ENCODE measurements at regions not wholly inside any gene's neighbourhood (a gene's known extent, or its start where the extent isn't known, plus 50 kb on each side); places are given as distances from the start of the nearest gene placed in this dataset.

- ChIA-PET POLR2A (no interaction called here), CTCF (no interaction called here)
- Histone ChIP-seq H3K4me3 (ENCODE audit: low read depth in 2 of 2, low read length in 2 of 2) (no peak overlapping the region), H3K36me3 (ENCODE audit: control insufficient read depth, insufficient read depth, low read length) (no peaks in the 10 kb centered on the region), H3K4me1 (ENCODE audit: control insufficient read depth, insufficient read depth, low read length) (no peaks in the 10 kb centered on the region), H3K27me3 (ENCODE audit: control insufficient read depth, insufficient read depth, low read length) (no peaks in the 10 kb centered on the region; the same call in 1 of the 2 replicates), H3K27ac (ENCODE audit: low read length) (no peak overlapping the region), H3K9me3 (ENCODE audit: control insufficient read depth, insufficient read depth, low read depth, low read length) (no peaks in the 10 kb centered on the region)
- BruUV-seq (replicated peaks) = no TSS peak
- TF ChIP-seq REST (IDR thresholded peaks at IDR 0.05; ENCODE audit: insufficient read depth in 1 of 2, low read depth in 2 of 2, low read length in 1 of 2) (no peak), SIN3A (IDR thresholded peaks at IDR 0.05; ENCODE audit: borderline replicate concordance, insufficient read depth, low read depth, low read length) (no peak), POLR2AphosphoS5 (IDR thresholded peaks at IDR 0.05; ENCODE audit: low read depth, low read length) (no peak), TCF7L2 (IDR thresholded peaks at IDR 0.05; ENCODE audit: low read depth, low read length) (no peak)
- TF ChIP-seq, protein P1, sequence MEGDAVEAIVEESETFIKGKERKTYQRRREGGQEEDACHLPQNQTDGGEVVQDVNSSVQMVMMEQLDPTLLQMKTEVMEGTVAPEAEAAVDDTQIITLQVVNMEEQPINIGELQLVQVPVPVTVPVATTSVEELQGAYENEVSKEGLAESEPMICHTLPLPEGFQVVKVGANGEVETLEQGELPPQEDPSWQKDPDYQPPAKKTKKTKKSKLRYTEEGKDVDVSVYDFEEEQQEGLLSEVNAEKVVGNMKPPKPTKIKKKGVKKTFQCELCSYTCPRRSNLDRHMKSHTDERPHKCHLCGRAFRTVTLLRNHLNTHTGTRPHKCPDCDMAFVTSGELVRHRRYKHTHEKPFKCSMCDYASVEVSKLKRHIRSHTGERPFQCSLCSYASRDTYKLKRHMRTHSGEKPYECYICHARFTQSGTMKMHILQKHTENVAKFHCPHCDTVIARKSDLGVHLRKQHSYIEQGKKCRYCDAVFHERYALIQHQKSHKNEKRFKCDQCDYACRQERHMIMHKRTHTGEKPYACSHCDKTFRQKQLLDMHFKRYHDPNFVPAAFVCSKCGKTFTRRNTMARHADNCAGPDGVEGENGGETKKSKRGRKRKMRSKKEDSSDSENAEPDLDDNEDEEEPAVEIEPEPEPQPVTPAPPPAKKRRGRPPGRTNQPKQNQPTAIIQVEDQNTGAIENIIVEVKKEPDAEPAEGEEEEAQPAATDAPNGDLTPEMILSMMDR (IDR thresholded peaks at IDR 0.05) = no peak
- intact Hi-C loops (cut with micrococcal nuclease; ENCODE audit: unreplicated experiment) (no loop called here), in situ Hi-C loops (cut with HindIII; ENCODE audit: low pct_unique_long_range_greater_than_20kb, low sequenced_read_pairs) (no loop called here)
- DNase-seq (ENCODE audit: low read depth, low spot score) (no peak), ATAC-seq (no peak)
Measured at GRCh38 chr13:42413484-42413815, 141.5 kb downstream of the AKAP11 start.

- BruUV-seq (replicated peaks) = no TSS peak
- Histone ChIP-seq H3K4me1 (ENCODE audit: control insufficient read depth, insufficient read depth, low read length) (no peaks in the 10 kb centered on the region), H3K27ac (ENCODE audit: low read length) (no peak overlapping the region), H3K27me3 (ENCODE audit: control insufficient read depth, insufficient read depth, low read length) (no peaks in the 10 kb centered on the region; the same call in 1 of the 2 replicates), H3K4me3 (ENCODE audit: low read depth in 2 of 2, low read length in 2 of 2) (no peak overlapping the region), H3K9me3 (ENCODE audit: control insufficient read depth, insufficient read depth, low read depth, low read length) (no peaks in the 10 kb centered on the region), H3K36me3 (ENCODE audit: control insufficient read depth, insufficient read depth, low read length) (no peaks in the 10 kb centered on the region)
- CTCF ChIA-PET = no interaction called here
- no peak for DNase-seq (ENCODE audit: low read depth, low spot score)
- intact Hi-C loops (cut with micrococcal nuclease; ENCODE audit: unreplicated experiment) = no loop called here
- no peak for TF ChIP-seq TCF7L2 (IDR thresholded peaks at IDR 0.05; ENCODE audit: low read depth, low read length)
- TF ChIP-seq, protein P1 (IDR thresholded peaks at IDR 0.05) = no peak
- TF ChIP-seq POLR2AphosphoS5 (IDR thresholded peaks at IDR 0.05; ENCODE audit: low read depth, low read length) = no peak
- POLR2A ChIA-PET = no interaction called here
- in situ Hi-C loops (cut with HindIII; ENCODE audit: low pct_unique_long_range_greater_than_20kb, low sequenced_read_pairs) = no loop called here
- ATAC-seq = no peak
Measured at GRCh38 chr13:42417626-42418025, 145.7 kb downstream of the AKAP11 start.

DNA sequence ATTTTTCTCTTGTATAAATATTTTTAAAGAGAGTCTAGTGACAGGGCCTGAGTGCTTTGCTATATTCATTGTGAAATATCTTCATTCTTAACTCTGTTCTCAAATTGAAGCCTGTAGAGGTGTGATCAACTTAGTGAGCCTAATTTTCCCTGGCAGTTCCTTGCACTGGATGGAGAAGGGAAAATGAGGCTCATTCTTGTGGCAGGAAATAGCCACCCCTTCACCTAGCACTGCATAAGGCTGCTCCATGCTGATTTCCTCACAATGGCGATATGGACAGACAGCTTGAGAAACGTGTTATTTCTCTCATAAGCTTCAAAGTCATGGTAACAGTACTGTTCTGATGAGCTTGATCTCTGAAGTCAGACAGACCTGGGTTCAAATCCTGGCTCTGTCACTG is 146.2 kb downstream of the AKAP11 start:
- CTCF ChIA-PET = no interaction called here
- intact Hi-C loops (cut with micrococcal nuclease; ENCODE audit: unreplicated experiment) = no loop called here
- in situ Hi-C loops (cut with HindIII; ENCODE audit: low pct_unique_long_range_greater_than_20kb, low sequenced_read_pairs) = no loop called here
- ATAC-seq (no peak), DNase-seq (ENCODE audit: low read depth, low spot score) (no peak)
- no peak overlapping the region for H3K4me3 ChIP-seq (ENCODE audit: low read depth in 2 of 2, low read length in 2 of 2)
- H3K27ac ChIP-seq (ENCODE audit: low read length) = no peak overlapping the region
- no peaks in the 10 kb centered on the region for H3K4me1 ChIP-seq (ENCODE audit: control insufficient read depth, insufficient read depth, low read length)
- POLR2A ChIA-PET = no interaction called here
- no peaks in the 10 kb centered on the region for H3K36me3 ChIP-seq (ENCODE audit: control insufficient read depth, insufficient read depth, low read length)
- no TSS peak for BruUV-seq (replicated peaks)
- TF ChIP-seq SIN3A (IDR thresholded peaks at IDR 0.05; ENCODE audit: borderline replicate concordance, insufficient read depth, low read depth, low read length) = no peak
- TF ChIP-seq, protein P1 (IDR thresholded peaks at IDR 0.05) = no peak
- TF ChIP-seq POLR2AphosphoS5 (IDR thresholded peaks at IDR 0.05; ENCODE audit: low read depth, low read length) = no peak
- TF ChIP-seq REST (IDR thresholded peaks at IDR 0.05; ENCODE audit: insufficient read depth in 1 of 2, low read depth in 2 of 2, low read length in 1 of 2) = no peak
- no peak for TF ChIP-seq TCF7L2 (IDR thresholded peaks at IDR 0.05; ENCODE audit: low read depth, low read length)
- no peaks in the 10 kb centered on the region for H3K9me3 ChIP-seq (ENCODE audit: control insufficient read depth, insufficient read depth, low read depth, low read length)
- no peaks in the 10 kb centered on the region; the same call in 1 of the 2 replicates for H3K27me3 ChIP-seq (ENCODE audit: control insufficient read depth, insufficient read depth, low read length)
